ENCODE measurements at regions not wholly inside any gene's neighbourhood (a gene's known extent, or its start where the extent isn't known, plus 50 kb on each side); places are given as distances from the start of the nearest gene placed in this dataset.

GRCh38 chr20:19807946-19808330, 49.9 kb downstream of the RIN2 start:
- H3K9me3 Mint-ChIP-seq, result no peaks in the 10 kb centered on the region
- no peaks in the 10 kb centered on the region for H3K4me1 Mint-ChIP-seq (ENCODE audit: low read depth in 2 of 2)
- no peak overlapping the region for H3K4me3 Mint-ChIP-seq
- ATAC-seq (no peak), DNase-seq (ENCODE audit: low spot score) (no peak)
- H3K27me3 Mint-ChIP-seq, result peaks cover 15 to 23% of the 10 kb centered on the region in 2 donors
- H3K36me3 Mint-ChIP-seq, result no peaks in the 10 kb centered on the region
- H3K27ac Mint-ChIP-seq, result no peak overlapping the region

DNA sequence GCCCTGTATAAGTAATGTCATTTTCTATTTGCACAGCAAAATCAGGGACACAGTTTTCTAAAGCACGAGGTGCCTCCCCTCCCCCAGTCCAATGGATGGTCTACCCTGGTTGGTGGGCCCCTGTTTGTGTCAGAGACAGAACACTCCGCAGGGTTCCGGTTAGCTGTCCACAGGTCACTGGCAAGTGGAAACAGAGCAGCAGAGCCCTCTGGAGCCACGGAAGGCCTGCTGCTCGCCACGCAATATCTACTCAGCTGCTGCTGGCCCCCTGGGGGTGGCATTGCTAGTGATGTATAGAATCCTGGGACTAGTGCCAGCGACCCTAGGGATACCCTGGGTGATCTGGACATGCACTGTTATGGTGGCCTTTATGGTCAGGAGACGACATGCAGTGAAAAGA, 50.4 kb downstream of the RIN2 start:
- Mint-ChIP-seq H3K27ac (no peak overlapping the region), H3K4me1 (ENCODE audit: low read depth in 2 of 2) (no peaks in the 10 kb centered on the region), H3K36me3 (no peaks in the 10 kb centered on the region), H3K4me3 (no peak overlapping the region), H3K9me3 (no peaks in the 10 kb centered on the region), H3K27me3 (peaks cover 17 to 24% of the 10 kb centered on the region in 2 donors)
- no peak for DNase-seq (ENCODE audit: low spot score)
- ATAC-seq, result no peak

GRCh38 chr20:19809505-19809904, 51.4 kb downstream of the RIN2 start:
- ATAC-seq, result no peak
- no peaks in the 10 kb centered on the region for H3K36me3 Mint-ChIP-seq
- peaks cover 17 to 23% of the 10 kb centered on the region in 2 donors for H3K27me3 Mint-ChIP-seq
- no peak overlapping the region for H3K27ac Mint-ChIP-seq
- H3K4me1 Mint-ChIP-seq (ENCODE audit: low read depth in 2 of 2), result no peaks in the 10 kb centered on the region
- no peaks in the 10 kb centered on the region for H3K9me3 Mint-ChIP-seq
- no peak overlapping the region for H3K4me3 Mint-ChIP-seq
- no peak for DNase-seq (ENCODE audit: low spot score)

DNA sequence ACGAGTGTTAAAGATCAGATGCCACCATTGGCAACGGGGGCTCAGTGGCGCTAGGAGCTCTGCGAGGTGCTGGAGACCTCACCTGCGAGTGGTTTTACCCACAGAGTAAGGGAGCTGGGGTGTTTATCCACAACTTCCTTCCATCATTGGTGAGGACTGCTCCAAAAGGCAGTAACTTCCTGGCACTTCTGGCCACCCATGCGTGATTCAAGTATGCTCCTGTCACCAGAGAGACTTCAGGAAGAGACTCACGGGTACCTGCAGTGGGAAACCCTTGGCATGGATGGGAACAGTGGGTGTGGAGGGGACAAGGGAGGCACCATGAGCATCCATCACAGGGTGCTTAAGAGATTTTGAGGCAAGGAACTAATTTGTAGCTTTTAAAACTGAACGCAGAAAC, 53.2 kb downstream of the RIN2 start:
- Mint-ChIP-seq H3K9me3 (no peaks in the 10 kb centered on the region), H3K27ac (no peak overlapping the region), H3K36me3 (no peaks in the 10 kb centered on the region), H3K4me3 (no peak overlapping the region), H3K27me3 (peaks cover 15 to 23% of the 10 kb centered on the region in 2 donors), H3K4me1 (ENCODE audit: low read depth in 2 of 2) (no peaks in the 10 kb centered on the region)
- ATAC-seq, result no peak
- DNase-seq (ENCODE audit: low spot score), result no peak

GRCh38 chr20:19812056-19812455, 54.0 kb downstream of the RIN2 start:
- Mint-ChIP-seq H3K36me3 (no peaks in the 10 kb centered on the region), H3K4me1 (ENCODE audit: low read depth in 2 of 2) (no peaks in the 10 kb centered on the region), H3K27ac (no peak overlapping the region), H3K27me3 (peaks cover 15 to 23% of the 10 kb centered on the region in 2 donors), H3K9me3 (no peaks in the 10 kb centered on the region), H3K4me3 (no peak overlapping the region)
- DNase-seq (ENCODE audit: low spot score), result no peak
- ATAC-seq, result no peak

- H3K4me1 Mint-ChIP-seq (ENCODE audit: low read depth in 2 of 2), result no peaks in the 10 kb centered on the region
- no peak overlapping the region for H3K27ac Mint-ChIP-seq
- no peaks in the 10 kb centered on the region for H3K36me3 Mint-ChIP-seq
- H3K9me3 Mint-ChIP-seq, result no peaks in the 10 kb centered on the region
- DNase-seq (ENCODE audit: low spot score) (no peak), ATAC-seq (no peak)
- H3K4me3 Mint-ChIP-seq, result no peak overlapping the region
- H3K27me3 Mint-ChIP-seq, result peaks cover 15 to 23% of the 10 kb centered on the region in 2 donors
Observed at GRCh38 chr20:19812696-19813095, 54.6 kb downstream of the RIN2 start.

DNA sequence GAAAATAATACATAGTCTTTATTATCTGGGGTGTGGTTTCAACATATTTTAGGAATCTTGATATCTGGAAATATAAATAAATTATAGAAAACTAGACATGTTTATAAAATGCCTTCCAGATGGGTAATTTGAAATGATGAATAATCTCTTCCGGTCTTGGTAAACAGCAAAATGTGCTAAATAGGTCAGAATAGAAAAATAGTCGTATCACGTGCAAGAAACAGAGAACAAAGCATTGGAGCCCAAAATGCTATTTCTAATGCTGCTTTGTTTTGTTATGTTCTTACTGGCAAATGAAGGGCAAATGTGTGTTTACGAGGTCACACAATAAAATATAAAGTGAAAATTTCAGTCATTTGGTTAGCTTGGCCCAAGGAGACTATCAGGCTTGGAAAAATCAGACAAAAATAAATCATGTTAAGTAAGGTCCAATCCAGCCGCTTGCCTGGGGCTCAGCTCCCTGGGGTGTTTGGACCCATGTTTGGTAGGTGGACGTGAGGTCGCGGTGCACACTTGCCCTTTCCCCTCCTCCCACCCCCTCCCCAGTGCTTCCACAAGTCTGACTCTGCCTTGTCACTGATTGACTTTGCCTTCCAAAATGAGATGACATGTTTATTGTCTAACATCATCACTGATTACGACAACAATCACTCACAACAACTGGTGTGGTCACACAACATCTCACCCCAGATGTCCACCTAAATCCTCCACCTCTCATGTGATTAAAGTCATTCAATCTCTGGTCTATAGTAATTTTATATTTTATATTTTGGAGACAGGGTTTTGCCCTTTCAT, 56.0 kb downstream of the RIN2 start:
- ATAC-seq (no peak), DNase-seq (ENCODE audit: low spot score) (no peak)
- H3K4me1 Mint-ChIP-seq (ENCODE audit: low read depth in 2 of 2), result no peaks in the 10 kb centered on the region
- no peaks in the 10 kb centered on the region for H3K36me3 Mint-ChIP-seq
- no peak overlapping the region for H3K4me3 Mint-ChIP-seq
- H3K27me3 Mint-ChIP-seq, result peaks cover 15 to 23% of the 10 kb centered on the region in 2 donors
- no peak overlapping the region for H3K27ac Mint-ChIP-seq
- H3K9me3 Mint-ChIP-seq, result no peaks in the 10 kb centered on the region

GRCh38 chr20:19815553-19815991, 57.5 kb downstream of the RIN2 start:
- Mint-ChIP-seq H3K27me3 (peaks cover 15 to 23% of the 10 kb centered on the region in 2 donors), H3K27ac (no peak overlapping the region), H3K4me3 (no peak overlapping the region), H3K4me1 (ENCODE audit: low read depth in 2 of 2) (no peaks in the 10 kb centered on the region), H3K9me3 (no peaks in the 10 kb centered on the region), H3K36me3 (no peaks in the 10 kb centered on the region)
- DNase-seq (ENCODE audit: low spot score), result no peak
- ATAC-seq, result no peak

DNA sequence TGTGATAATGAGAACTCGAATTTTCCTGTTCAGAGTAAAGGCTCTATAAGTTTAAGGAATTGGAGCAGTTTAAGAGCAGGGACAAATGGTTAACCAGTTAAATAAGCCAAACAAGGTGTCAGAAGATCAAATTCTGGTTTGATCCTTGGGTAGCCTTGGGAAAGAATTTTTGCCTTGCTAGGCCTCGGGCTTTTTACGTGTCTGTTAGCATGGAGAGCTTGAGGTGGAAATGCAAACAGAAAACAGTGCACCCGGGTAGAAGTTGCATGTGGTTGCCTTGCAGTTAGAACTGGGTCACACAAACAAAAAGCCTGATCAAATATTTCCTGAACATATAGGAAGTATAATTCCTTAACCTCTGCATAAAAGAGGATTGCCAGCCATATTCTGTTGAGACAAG, 58.3 kb downstream of the RIN2 start:
- no peaks in the 10 kb centered on the region for H3K4me1 Mint-ChIP-seq (ENCODE audit: low read depth in 2 of 2)
- no peak overlapping the region for H3K27ac Mint-ChIP-seq
- no peak overlapping the region for H3K4me3 Mint-ChIP-seq
- DNase-seq (ENCODE audit: low spot score) (no peak), ATAC-seq (no peak)
- no peaks in the 10 kb centered on the region for H3K9me3 Mint-ChIP-seq
- peaks cover 12 to 23% of the 10 kb centered on the region in 2 donors for H3K27me3 Mint-ChIP-seq
- no peaks in the 10 kb centered on the region for H3K36me3 Mint-ChIP-seq

- H3K27me3 Mint-ChIP-seq, result peaks cover 12 to 28% of the 10 kb centered on the region in 2 donors
- ATAC-seq, result no peak
Observed at GRCh38 chr20:19817017-19817416, 59.0 kb downstream of the RIN2 start.

GRCh38 chr20:19819149-19819548, 61.1 kb downstream of the RIN2 start:
- Mint-ChIP-seq H3K4me3 (no peak overlapping the region), H3K9me3 (no peaks in the 10 kb centered on the region), H3K4me1 (ENCODE audit: low read depth in 2 of 2) (no peaks in the 10 kb centered on the region), H3K27ac (no peak overlapping the region), H3K27me3 (peaks cover 2 to 13% of the 10 kb centered on the region in 2 donors), H3K36me3 (no peaks in the 10 kb centered on the region)
- ATAC-seq (no peak), DNase-seq (ENCODE audit: low spot score) (no peak)

More at GRCh38 chr20:19817017-19817416, 59.0 kb downstream of the RIN2 start:
- H3K4me3 Mint-ChIP-seq, result no peak overlapping the region
- H3K36me3 Mint-ChIP-seq, result no peaks in the 10 kb centered on the region
- no peaks in the 10 kb centered on the region for H3K9me3 Mint-ChIP-seq
- no peak for DNase-seq (ENCODE audit: low spot score)
- H3K27ac Mint-ChIP-seq, result no peak overlapping the region
- no peaks in the 10 kb centered on the region for H3K4me1 Mint-ChIP-seq (ENCODE audit: low read depth in 2 of 2)

DNA sequence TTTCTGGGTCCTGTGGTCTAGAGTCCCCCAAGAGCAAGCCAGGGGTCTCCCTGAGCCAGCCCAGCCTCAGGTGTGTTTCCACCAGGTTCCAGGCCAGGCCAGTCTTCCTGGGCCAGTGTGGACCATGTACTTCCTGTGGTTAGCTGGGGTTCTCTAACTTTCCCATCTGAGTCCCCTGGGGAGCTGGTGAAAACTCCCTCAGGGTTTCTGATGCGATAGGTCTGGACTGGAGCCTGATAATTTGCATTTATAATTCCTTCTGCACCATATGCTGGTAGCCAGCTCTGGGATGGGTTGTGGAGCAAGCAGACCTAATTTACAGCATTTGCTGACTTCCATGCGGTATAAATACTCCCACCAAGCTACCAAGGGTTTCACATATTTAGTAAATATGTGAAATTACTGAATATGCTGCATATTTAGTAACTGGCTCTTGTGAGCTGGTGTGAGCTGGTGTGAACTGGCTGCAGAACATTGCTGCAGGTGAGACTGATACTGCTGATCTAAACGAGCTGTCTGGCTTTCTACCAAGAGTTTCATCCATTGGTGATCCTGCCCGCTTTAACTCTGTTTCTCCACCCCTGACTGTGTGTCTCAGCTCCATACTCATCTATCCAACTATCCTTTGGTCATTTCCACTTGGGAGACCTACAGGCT, 62.6 kb downstream of the RIN2 start:
- Mint-ChIP-seq H3K4me3 (no peak overlapping the region), H3K27me3 (peaks cover 0 to 12% of the 10 kb centered on the region in 2 donors), H3K36me3 (no peaks in the 10 kb centered on the region), H3K4me1 (ENCODE audit: low read depth in 2 of 2) (no peaks in the 10 kb centered on the region), H3K27ac (no peak overlapping the region), H3K9me3 (no peaks in the 10 kb centered on the region)
- ATAC-seq, result no peak
- DNase-seq (ENCODE audit: low spot score), result no peak

GRCh38 chr20:19821606-19822005, 63.5 kb downstream of the RIN2 start:
- Mint-ChIP-seq H3K4me3 (no peak overlapping the region), H3K36me3 (no peaks in the 10 kb centered on the region), H3K9me3 (no peaks in the 10 kb centered on the region), H3K4me1 (ENCODE audit: low read depth in 2 of 2) (no peaks in the 10 kb centered on the region), H3K27me3 (peaks cover 0 to 12% of the 10 kb centered on the region in 2 donors), H3K27ac (no peak overlapping the region)
- no peak for DNase-seq (ENCODE audit: low spot score)
- ATAC-seq, result no peak

GRCh38 chr20:19823216-19823615, 65.2 kb downstream of the RIN2 start:
- H3K4me1 Mint-ChIP-seq (ENCODE audit: low read depth in 2 of 2), result peaks cover 4 to 7% of the 10 kb centered on the region in 2 donors
- no peak for ATAC-seq
- no peak overlapping the region for H3K27ac Mint-ChIP-seq
- H3K36me3 Mint-ChIP-seq, result no peaks in the 10 kb centered on the region
- peaks cover 0 to 12% of the 10 kb centered on the region in 2 donors for H3K27me3 Mint-ChIP-seq
- H3K9me3 Mint-ChIP-seq, result no peaks in the 10 kb centered on the region
- no peak for DNase-seq (ENCODE audit: low spot score)
- no peak overlapping the region for H3K4me3 Mint-ChIP-seq

Measured in natural killer cell treated with Interleukin-12 subunit alpha and Interleukin-12 subunit beta and Interleukin-15 and Interleukin-18, amount 100 ng/mL, for 72 hours (primary cell).